ENCODE measurements at regions not wholly inside any gene's neighbourhood (a gene's known extent, or its start where the extent isn't known, plus 50 kb on each side); places are given as distances from the start of the nearest gene placed in this dataset.
"Not testable (repeated sequence)": the region's sequence is repeated elsewhere in the genome, so short reads cannot be mapped to it uniquely, and the experiment has no call there.

DNA sequence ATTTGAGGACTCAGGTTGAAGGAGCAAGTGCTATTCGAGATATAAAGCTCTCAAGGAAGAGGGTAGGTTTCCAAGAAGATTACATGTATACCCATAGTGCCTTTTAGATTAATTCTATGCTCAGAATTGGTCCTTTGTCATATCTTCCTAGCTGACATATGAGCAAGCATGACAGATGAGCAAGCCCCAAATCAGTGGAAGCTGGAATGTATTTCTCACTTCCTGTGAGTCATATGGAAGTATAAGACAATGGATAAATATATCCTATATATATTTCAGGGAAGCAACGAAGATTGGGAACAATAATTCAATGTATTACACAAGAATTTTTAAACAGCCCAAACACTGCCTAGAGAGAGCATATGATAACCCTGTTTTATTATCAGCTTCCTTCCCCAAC lies 674.1 kb upstream of the ATXN7L3B start:
- no peaks in the 10 kb centered on the region for H3K36me3 ChIP-seq (ENCODE audit: insufficient read depth, low read length)
- no peaks in the 10 kb centered on the region for H3K79me2 ChIP-seq (ENCODE audit: insufficient read depth, low read length)
- no peak overlapping the region for H3K27ac ChIP-seq (ENCODE audit: low read depth, low read length)
- H3K4me3 ChIP-seq (ENCODE audit: insufficient read depth, low read length) = no peak overlapping the region
- H4K20me1 ChIP-seq (ENCODE audit: insufficient read depth, low read length) = no peaks in the 10 kb centered on the region
- TF ChIP-seq, protein P1, sequence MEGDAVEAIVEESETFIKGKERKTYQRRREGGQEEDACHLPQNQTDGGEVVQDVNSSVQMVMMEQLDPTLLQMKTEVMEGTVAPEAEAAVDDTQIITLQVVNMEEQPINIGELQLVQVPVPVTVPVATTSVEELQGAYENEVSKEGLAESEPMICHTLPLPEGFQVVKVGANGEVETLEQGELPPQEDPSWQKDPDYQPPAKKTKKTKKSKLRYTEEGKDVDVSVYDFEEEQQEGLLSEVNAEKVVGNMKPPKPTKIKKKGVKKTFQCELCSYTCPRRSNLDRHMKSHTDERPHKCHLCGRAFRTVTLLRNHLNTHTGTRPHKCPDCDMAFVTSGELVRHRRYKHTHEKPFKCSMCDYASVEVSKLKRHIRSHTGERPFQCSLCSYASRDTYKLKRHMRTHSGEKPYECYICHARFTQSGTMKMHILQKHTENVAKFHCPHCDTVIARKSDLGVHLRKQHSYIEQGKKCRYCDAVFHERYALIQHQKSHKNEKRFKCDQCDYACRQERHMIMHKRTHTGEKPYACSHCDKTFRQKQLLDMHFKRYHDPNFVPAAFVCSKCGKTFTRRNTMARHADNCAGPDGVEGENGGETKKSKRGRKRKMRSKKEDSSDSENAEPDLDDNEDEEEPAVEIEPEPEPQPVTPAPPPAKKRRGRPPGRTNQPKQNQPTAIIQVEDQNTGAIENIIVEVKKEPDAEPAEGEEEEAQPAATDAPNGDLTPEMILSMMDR (IDR thresholded peaks at IDR 0.05; ENCODE audit: extremely low read depth, low read depth, low read length) = no peak
- no peaks in the 10 kb centered on the region for H3K4me1 ChIP-seq (ENCODE audit: insufficient read depth, low read length)
- H2AFZ ChIP-seq (ENCODE audit: low read length) = no peak overlapping the region
- no peak for DNase-seq (ENCODE audit: insufficient read length, low spot score, missing footprints)
- no peaks in the 10 kb centered on the region for H3K9me3 ChIP-seq (ENCODE audit: low read depth, low read length)
- H3K27me3 ChIP-seq (ENCODE audit: insufficient read depth, low read length) = no peaks in the 10 kb centered on the region
- no peak overlapping the region for H3K4me2 ChIP-seq (ENCODE audit: insufficient read depth, low read length)

DNA sequence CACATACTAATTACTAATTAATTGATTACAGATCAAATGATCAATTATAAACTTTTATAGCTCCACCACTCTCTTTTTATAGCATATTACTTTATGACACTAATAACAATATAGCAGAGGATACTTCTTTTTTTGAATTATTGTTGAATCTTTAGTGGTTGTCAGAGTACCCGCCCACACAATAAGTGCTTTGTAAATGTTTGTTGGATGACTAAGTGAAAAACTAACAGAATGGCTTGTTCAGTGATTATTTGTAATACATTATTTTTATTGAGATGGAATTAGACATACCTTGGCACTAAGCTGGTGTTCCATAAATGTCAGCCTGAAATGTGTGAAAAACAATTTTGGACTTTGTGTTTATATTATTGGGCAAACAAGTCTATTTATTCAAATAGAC lies 670.5 kb upstream of the ATXN7L3B start:
- Histone ChIP-seq H3K9me3 (ENCODE audit: low read depth, low read length) (no peaks in the 10 kb centered on the region), H4K20me1 (ENCODE audit: insufficient read depth, low read length) (no peaks in the 10 kb centered on the region), H3K4me3 (ENCODE audit: insufficient read depth, low read length) (no peak overlapping the region), H3K27me3 (ENCODE audit: insufficient read depth, low read length) (no peaks in the 10 kb centered on the region), H2AFZ (ENCODE audit: low read length) (no peak overlapping the region), H3K27ac (ENCODE audit: low read depth, low read length) (no peak overlapping the region), H3K36me3 (ENCODE audit: insufficient read depth, low read length) (no peaks in the 10 kb centered on the region), H3K79me2 (ENCODE audit: insufficient read depth, low read length) (no peaks in the 10 kb centered on the region), H3K4me2 (ENCODE audit: insufficient read depth, low read length) (no peak overlapping the region), H3K4me1 (ENCODE audit: insufficient read depth, low read length) (no peaks in the 10 kb centered on the region)
- no peak for DNase-seq (ENCODE audit: insufficient read length, low spot score, missing footprints)
- TF ChIP-seq, protein P1 (IDR thresholded peaks at IDR 0.05; ENCODE audit: extremely low read depth, low read depth, low read length) = no peak

DNA sequence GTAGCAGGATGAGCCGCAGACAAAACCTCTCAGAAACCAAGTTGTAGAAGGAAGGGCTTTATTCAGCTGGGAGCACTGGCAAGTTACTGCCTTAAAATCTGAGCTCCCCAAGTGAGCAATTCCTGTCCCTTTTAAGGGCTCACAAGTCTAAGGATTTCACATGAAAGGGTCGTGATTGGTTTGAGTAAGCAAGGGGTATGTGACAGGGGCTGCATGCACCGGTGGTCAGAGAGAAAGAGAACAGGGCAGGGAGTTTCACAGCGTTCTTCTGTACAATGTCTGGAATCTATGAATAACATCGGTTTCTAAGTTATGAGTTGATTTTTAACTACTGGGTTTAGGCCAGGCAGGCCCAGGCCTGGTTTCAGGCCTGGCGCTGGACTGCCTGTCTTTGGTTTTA lies 660.3 kb upstream of the ATXN7L3B start:
- not testable (repeated sequence) for H3K27me3 ChIP-seq (ENCODE audit: insufficient read depth, low read length)

DNA sequence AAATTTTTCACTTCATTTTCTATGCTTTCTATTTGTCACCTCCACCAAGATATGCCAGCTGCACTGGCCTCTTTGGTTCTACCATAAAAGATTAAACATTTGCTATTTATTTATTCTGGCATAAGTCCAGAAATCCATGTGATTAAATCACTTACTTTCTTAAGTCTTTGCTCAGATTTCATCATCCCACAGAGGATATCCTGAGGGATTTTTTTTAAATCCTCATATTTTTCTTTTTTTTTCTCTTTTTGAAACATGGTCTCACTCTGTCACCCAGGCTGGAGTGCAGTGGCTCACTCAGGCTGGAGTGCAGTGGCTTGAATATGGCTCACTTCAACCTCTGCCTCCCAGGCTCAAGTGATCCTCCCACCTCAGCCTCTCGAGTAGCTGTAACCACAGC lies 645.4 kb upstream of the ATXN7L3B start:
- TF ChIP-seq, protein P1 (IDR thresholded peaks at IDR 0.05; ENCODE audit: extremely low read depth, low read depth, low read length) = no peak
- Histone ChIP-seq H3K4me1 (ENCODE audit: insufficient read depth, low read length) (no peaks in the 10 kb centered on the region), H3K27me3 (ENCODE audit: insufficient read depth, low read length) (no peaks in the 10 kb centered on the region), H3K4me2 (ENCODE audit: insufficient read depth, low read length) (no peak overlapping the region), H3K27ac (ENCODE audit: low read depth, low read length) (no peak overlapping the region), H3K79me2 (ENCODE audit: insufficient read depth, low read length) (no peaks in the 10 kb centered on the region), H2AFZ (ENCODE audit: low read length) (no peak overlapping the region), H4K20me1 (ENCODE audit: insufficient read depth, low read length) (no peaks in the 10 kb centered on the region), H3K4me3 (ENCODE audit: insufficient read depth, low read length) (no peak overlapping the region), H3K36me3 (ENCODE audit: insufficient read depth, low read length) (no peaks in the 10 kb centered on the region), H3K9me3 (ENCODE audit: low read depth, low read length) (no peaks in the 10 kb centered on the region)
- no peak for DNase-seq (ENCODE audit: insufficient read length, low spot score, missing footprints)

More for the DNA sequence above, 660.3 kb upstream of the ATXN7L3B start:
- H3K36me3 ChIP-seq (ENCODE audit: insufficient read depth, low read length); H4K20me1 ChIP-seq (ENCODE audit: insufficient read depth, low read length); H3K79me2 ChIP-seq (ENCODE audit: insufficient read depth, low read length); H3K4me1 ChIP-seq (ENCODE audit: insufficient read depth, low read length); DNase-seq (ENCODE audit: insufficient read length, low spot score, missing footprints); H3K27ac ChIP-seq (ENCODE audit: low read depth, low read length); H3K4me2 ChIP-seq (ENCODE audit: insufficient read depth, low read length); H3K9me3 ChIP-seq (ENCODE audit: low read depth, low read length); H2AFZ ChIP-seq (ENCODE audit: low read length); H3K4me3 ChIP-seq (ENCODE audit: insufficient read depth, low read length): not testable (repeated sequence)

Data from osteoblast (primary cell).